HG03457 (cell line): ENCODE measurements at regions not wholly inside any gene's neighbourhood (a gene's known extent, or its start where the extent isn't known, plus 50 kb on each side); places are given as distances from the start of the nearest gene placed in this dataset.

Source experiments
- ATAC-seq: cut with Tn5 transposase; IDR thresholded peaks from one replicate; pipeline ENCODE4 v1.9.1; 2021; ENCODE audit warnings: moderate number of reproducible peaks; ENCODE audit not compliant: unreplicated experiment

- ATAC-seq, result no peak
These were observed 1403.5 kb upstream of the PABPC4L start for GRCh38 chr4:135605076-135605475.

- ATAC-seq, result no peak
These were observed 1402.9 kb upstream of the PABPC4L start for GRCh38 chr4:135604531-135604930.

GRCh38 chr4:135601351-135601750 lies 1399.8 kb upstream of the PABPC4L start:
- ATAC-seq, result no peak

GRCh38 chr4:135598151-135598550 lies 1396.6 kb upstream of the PABPC4L start:
- ATAC-seq, result no peak

- no peak for ATAC-seq
These were observed 1392.9 kb upstream of the PABPC4L start for GRCh38 chr4:135594521-135594920.

GRCh38 chr4:135575041-135575440 lies 1373.5 kb upstream of the PABPC4L start:
- ATAC-seq, result no peak

GRCh38 chr4:135573251-135573650 lies 1371.7 kb upstream of the PABPC4L start:
- ATAC-seq, result no peak

GRCh38 chr4:135564090-135564489 lies 1362.5 kb upstream of the PABPC4L start:
- no peak for ATAC-seq

- no peak for ATAC-seq
These were observed 1351.6 kb upstream of the PABPC4L start for GRCh38 chr4:135553213-135553612.

- ATAC-seq, result no peak
These were observed 1350.5 kb upstream of the PABPC4L start for GRCh38 chr4:135552131-135552530.

GRCh38 chr4:135548711-135549110 lies 1347.1 kb upstream of the PABPC4L start:
- ATAC-seq, result no peak

- ATAC-seq, result no peak
These were observed 1344.2 kb upstream of the PABPC4L start for GRCh38 chr4:135545616-135546317.

- no peak for ATAC-seq
These were observed 1337.1 kb upstream of the PABPC4L start for GRCh38 chr4:135538698-135539097.

- no peak for ATAC-seq
These were observed 1331.5 kb upstream of the PABPC4L start for GRCh38 chr4:135533053-135533452.

- ATAC-seq, result no peak
These were observed 1330.5 kb upstream of the PABPC4L start for GRCh38 chr4:135532132-135532531.

GRCh38 chr4:135515295-135515694 lies 1313.7 kb upstream of the PABPC4L start:
- no peak for ATAC-seq

GRCh38 chr4:135510582-135510981 lies 1309.0 kb upstream of the PABPC4L start:
- no peak for ATAC-seq

- no peak for ATAC-seq
These were observed 1306.6 kb upstream of the PABPC4L start for GRCh38 chr4:135508006-135508714.

GRCh38 chr4:135497563-135498152 lies 1296.1 kb upstream of the PABPC4L start:
- ATAC-seq, result no peak

- ATAC-seq, result no peak
These were observed 1290.8 kb upstream of the PABPC4L start for GRCh38 chr4:135492439-135492838.

GRCh38 chr4:135485371-135485770 lies 1283.8 kb upstream of the PABPC4L start:
- no peak for ATAC-seq

- no peak for ATAC-seq
These were observed 1274.7 kb upstream of the PABPC4L start for GRCh38 chr4:135476272-135476671.
